Esophagus muscularis mucosa (tissue), 2 donors: ENCODE measurements at regions not wholly inside any gene's neighbourhood (a gene's known extent, or its start where the extent isn't known, plus 50 kb on each side); places are given as distances from the start of the nearest gene placed in this dataset.

Experiments
- POLR2A ChIP-seq: fragments of 450-650 bp; IDR thresholded peaks from one replicate; pipeline ENCODE4 v1.6.1; 2017; ENCODE audit warnings: antibody characterized with exemption, moderate library complexity, mild to moderate bottlenecking, low read depth
- POLR2AphosphoS5 ChIP-seq, 2 donors: sonication (generic); formaldehyde crosslinking; IDR thresholded peaks; one replicate each; pipeline ENCODE4 v1.6.1; 2017; ENCODE audit warnings: antibody characterized with exemption in 2 of 2

- TF ChIP-seq POLR2A (no peak), POLR2AphosphoS5 (IDR thresholded peaks at IDR 0.05) (no peak)
Observed at GRCh38 chr22:49476176-49476575, 351.5 kb downstream of the BRD1 start.
